NT2/D1 (cell line): ENCODE measurements at regions not wholly inside any gene's neighbourhood (a gene's known extent, or its start where the extent isn't known, plus 50 kb on each side); places are given as distances from the start of the nearest gene placed in this dataset.

Source experiments
- SUZ12 ChIP-seq: IDR thresholded peaks from 2 replicates; pipeline ENCODE4 v1.6.1; 2011; ENCODE audit not compliant: insufficient read length, insufficient read depth; ENCODE audit errors: extremely low read depth
- ZNF274 ChIP-seq: IDR thresholded peaks from 2 replicates; pipeline ENCODE4 v1.6.1; 2011; ENCODE audit warnings: mild to moderate bottlenecking, low read depth, low read length

GRCh38 chr2:120550893-120551446 is 184.7 kb upstream of the GLI2 start:
- TF ChIP-seq SUZ12 (no peak), ZNF274 (no peak)
